DND-41 (cell line): ENCODE measurements at regions not wholly inside any gene's neighbourhood (a gene's known extent, or its start where the extent isn't known, plus 50 kb on each side); places are given as distances from the start of the nearest gene placed in this dataset.

Source experiments
- CTCF ChIP-seq: IDR thresholded peaks from 2 replicates; pipeline ENCODE4 v1.5.1; 2012; ENCODE audit warnings: borderline replicate concordance, low read length, moderate library complexity, mild to moderate bottlenecking; ENCODE audit not compliant: poor library complexity, severe bottlenecking; ENCODE audit errors: extremely low read depth
- EZH2 ChIP-seq: IDR thresholded peaks from 3 replicates; pipeline ENCODE4 v1.6.1; 2012; ENCODE audit warnings: borderline replicate concordance, low read depth, mild to moderate bottlenecking, moderate library complexity, low read length, inconsistent platforms; ENCODE audit not compliant: severe bottlenecking

DNA sequence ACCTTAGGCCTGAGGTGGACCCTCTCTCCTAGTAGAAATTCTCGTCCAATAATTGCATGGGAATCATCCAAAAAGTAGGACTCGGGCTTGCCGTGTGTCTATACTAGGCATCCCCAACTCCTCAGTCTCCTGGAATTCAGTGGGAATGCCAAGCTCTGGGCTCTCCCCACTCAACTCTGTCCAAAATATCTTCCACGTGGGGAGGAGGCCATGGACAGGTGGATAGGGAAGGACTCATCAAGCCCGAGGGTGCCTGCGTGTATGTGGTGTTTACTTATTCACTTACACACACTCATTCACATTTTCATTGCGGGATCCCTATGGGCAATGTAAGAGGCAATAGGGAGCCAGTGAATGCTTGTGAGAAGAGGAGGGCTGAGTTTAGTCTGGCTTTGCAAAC is 383.3 kb downstream of the MN1 start:
- TF ChIP-seq CTCF (no peak), EZH2 (no peak)
